ENCODE measurements at regions not wholly inside any gene's neighbourhood (a gene's known extent, or its start where the extent isn't known, plus 50 kb on each side); places are given as distances from the start of the nearest gene placed in this dataset.

- Mint-ChIP-seq H3K4me1 (peaks cover 23% of the 10 kb centered on the region), H3K9me3 (no peaks in the 10 kb centered on the region), H3K36me3 (no peaks in the 10 kb centered on the region), H3K27me3 (ENCODE audit: insufficient read depth, low read depth) (peaks cover 5% of the 10 kb centered on the region), H3K4me3 (no peak overlapping the region), H3K27ac (no peak overlapping the region)
- H3K27me3 ChIP-seq, result no peaks in the 10 kb centered on the region
- no peak for TF ChIP-seq EZH2 (IDR thresholded peaks at IDR 0.05)
- H3K79me2 ChIP-seq (ENCODE audit: low read depth), result no peaks in the 10 kb centered on the region
- H3K9me3 ChIP-seq (ENCODE audit: low read depth), result no peaks in the 10 kb centered on the region
- H3K4me3 ChIP-seq, result no peak overlapping the region
- no peak overlapping the region for H3K9ac ChIP-seq
- H4K20me1 ChIP-seq (ENCODE audit: low read depth), result no peaks in the 10 kb centered on the region
- peak overlapping the region; percentile 47 for H2AFZ ChIP-seq (replicated peaks)
- peak overlapping the region; percentile 90 for H3K27ac ChIP-seq
- H3K4me2 ChIP-seq, result peak overlapping the region; percentile 42
- no peaks in the 10 kb centered on the region for H3K36me3 ChIP-seq
- H3K4me1 ChIP-seq, result peaks cover 57% of the 10 kb centered on the region
- DNase-seq (ENCODE audit: low spot score), result peak; percentile 30
- peaks cover 51% of the 10 kb centered on the region for H3F3A ChIP-seq (ENCODE audit: low read depth)
Observed at GRCh38 chr14:36022765-36023410, 153.6 kb downstream of the PTCSC3 start.

GRCh38 chr14:36021591-36022320, 154.8 kb downstream of the PTCSC3 start:
- Mint-ChIP-seq H3K4me3 (no peak overlapping the region), H3K27me3 (ENCODE audit: insufficient read depth, low read depth) (peaks cover 5% of the 10 kb centered on the region), H3K36me3 (no peaks in the 10 kb centered on the region), H3K9me3 (no peaks in the 10 kb centered on the region), H3K27ac (no peak overlapping the region), H3K4me1 (peaks cover 23% of the 10 kb centered on the region)
- Histone ChIP-seq H3F3A (ENCODE audit: low read depth) (peaks cover 51% of the 10 kb centered on the region), H3K27me3 (no peaks in the 10 kb centered on the region), H4K20me1 (ENCODE audit: low read depth) (no peaks in the 10 kb centered on the region), H3K4me1 (peaks cover 57% of the 10 kb centered on the region), H3K9me3 (ENCODE audit: low read depth) (no peaks in the 10 kb centered on the region), H3K4me3 (peak overlapping the region; percentile 20), H2AFZ (replicated peaks) (no peak overlapping the region), H3K4me2 (peak overlapping the region; percentile 73), H3K27ac (peak overlapping the region; percentile 90), H3K79me2 (ENCODE audit: low read depth) (no peaks in the 10 kb centered on the region), H3K9ac (no peak overlapping the region), H3K36me3 (no peaks in the 10 kb centered on the region)
- peak; percentile 14 for DNase-seq (ENCODE audit: low spot score)
- no peak for TF ChIP-seq EZH2phosphoT487 (IDR thresholded peaks at IDR 0.05)

- H3K9me3 Mint-ChIP-seq, result no peaks in the 10 kb centered on the region
- Histone ChIP-seq H3F3A (ENCODE audit: low read depth) (peaks cover 51% of the 10 kb centered on the region), H4K20me1 (ENCODE audit: low read depth) (no peaks in the 10 kb centered on the region), H3K4me2 (peak overlapping the region; percentile 73), H3K9me3 (ENCODE audit: low read depth) (no peaks in the 10 kb centered on the region), H3K4me3 (peak overlapping the region; percentile 20), H3K79me2 (ENCODE audit: low read depth) (no peaks in the 10 kb centered on the region), H3K9ac (no peak overlapping the region), H3K27ac (peak overlapping the region; percentile 90), H2AFZ (replicated peaks) (no peak overlapping the region), H3K36me3 (no peaks in the 10 kb centered on the region), H3K4me1 (peaks cover 57% of the 10 kb centered on the region), H3K27me3 (no peaks in the 10 kb centered on the region)
- H3K4me3 Mint-ChIP-seq, result no peak overlapping the region
- H3K27me3 Mint-ChIP-seq (ENCODE audit: insufficient read depth, low read depth), result peaks cover 5% of the 10 kb centered on the region
- no peak overlapping the region for H3K27ac Mint-ChIP-seq
- H3K36me3 Mint-ChIP-seq, result no peaks in the 10 kb centered on the region
- TF ChIP-seq CTCF (IDR thresholded peaks at IDR 0.05), result no peak
- TF ChIP-seq EZH2 (IDR thresholded peaks at IDR 0.05), result no peak
- no peak for TF ChIP-seq EZH2phosphoT487 (IDR thresholded peaks at IDR 0.05)
- peak; percentile 44 for DNase-seq (ENCODE audit: low spot score)
- peaks cover 23% of the 10 kb centered on the region for H3K4me1 Mint-ChIP-seq
Observed at GRCh38 chr14:36021030-36021422, 155.5 kb downstream of the PTCSC3 start.

- H3K27ac ChIP-seq, result peak overlapping the region; percentile 90
- no peak overlapping the region for H2AFZ ChIP-seq (replicated peaks)
- no peaks in the 10 kb centered on the region for H3K36me3 ChIP-seq
- H3K4me3 ChIP-seq, result peak overlapping the region; percentile 20
- DNase-seq (ENCODE audit: low spot score), result peak; percentile 73
- H4K20me1 ChIP-seq (ENCODE audit: low read depth), result no peaks in the 10 kb centered on the region
- H3K9ac ChIP-seq, result no peak overlapping the region
- H3K9me3 ChIP-seq (ENCODE audit: low read depth), result no peaks in the 10 kb centered on the region
- Mint-ChIP-seq H3K4me1 (peaks cover 23% of the 10 kb centered on the region), H3K36me3 (no peaks in the 10 kb centered on the region), H3K9me3 (no peaks in the 10 kb centered on the region), H3K27me3 (ENCODE audit: insufficient read depth, low read depth) (peaks cover 5% of the 10 kb centered on the region), H3K27ac (no peak overlapping the region), H3K4me3 (no peak overlapping the region)
- TF ChIP-seq CTCF (IDR thresholded peaks at IDR 0.05) (no peak), EZH2phosphoT487 (IDR thresholded peaks at IDR 0.05) (no peak), EZH2 (IDR thresholded peaks at IDR 0.05) (no peak)
- peak overlapping the region; percentile 73 for H3K4me2 ChIP-seq
- H3K4me1 ChIP-seq, result peaks cover 57% of the 10 kb centered on the region
- H3F3A ChIP-seq (ENCODE audit: low read depth), result peaks cover 51% of the 10 kb centered on the region
- H3K27me3 ChIP-seq, result no peaks in the 10 kb centered on the region
- H3K79me2 ChIP-seq (ENCODE audit: low read depth), result no peaks in the 10 kb centered on the region
Observed at GRCh38 chr14:36020120-36021029, 156.1 kb downstream of the PTCSC3 start.
